Activated T-helper 17 cell treated with anti-CD3 and anti-CD28 coated beads, Interleukin-2, amount 50 U/mL, for 72 hours (primary cell): ENCODE measurements at regions not wholly inside any gene's neighbourhood (a gene's known extent, or its start where the extent isn't known, plus 50 kb on each side); places are given as distances from the start of the nearest gene placed in this dataset.
"Not testable (repeated sequence)": the region's sequence is repeated elsewhere in the genome, so short reads cannot be mapped to it uniquely, and the experiment has no call there.

ENCODE experiments used
- ATAC-seq: fragments of 150-1000 bp; cut with Tn5 transposase; replicated peaks from 2 replicates; pipeline ENCODE4 v1.10.0; 2021; ENCODE audit warnings: mild to moderate bottlenecking, moderate library complexity
- H3K27ac Mint-ChIP-seq: one replicate; pipeline ENCODE4 v1.8.0; 2022; ENCODE audit warnings: mixed read lengths
- H3K27me3 Mint-ChIP-seq: one replicate; pipeline ENCODE4 v1.8.0; 2022; ENCODE audit warnings: mixed read lengths
- H3K36me3 Mint-ChIP-seq: one replicate; pipeline ENCODE4 v1.8.0; 2022; ENCODE audit warnings: low read depth, mild to moderate bottlenecking, mixed read lengths
- H3K4me1 Mint-ChIP-seq: one replicate; pipeline ENCODE4 v1.8.0; 2022; ENCODE audit warnings: mixed read lengths
- H3K4me3 Mint-ChIP-seq: one replicate; pipeline ENCODE4 v1.8.0; 2022; ENCODE audit warnings: mild to moderate bottlenecking, mixed read lengths
- H3K9me3 Mint-ChIP-seq: one replicate; pipeline ENCODE4 v1.8.0; 2022; ENCODE audit warnings: mixed read lengths

GRCh38 chr11:15349413-15349812 lies 234.7 kb downstream of the INSC start:
- Mint-ChIP-seq H3K36me3 (no peaks in the 10 kb centered on the region), H3K27ac (no peak overlapping the region), H3K27me3 (peaks cover 3% of the 10 kb centered on the region), H3K4me1 (no peaks in the 10 kb centered on the region), H3K9me3 (no peaks in the 10 kb centered on the region), H3K4me3 (no peak overlapping the region)
- no peak for ATAC-seq

GRCh38 chr11:15361316-15361715 lies 246.6 kb downstream of the INSC start:
- Mint-ChIP-seq H3K27me3 (peaks cover 10% of the 10 kb centered on the region), H3K4me1 (no peaks in the 10 kb centered on the region), H3K4me3 (no peak overlapping the region), H3K9me3 (no peaks in the 10 kb centered on the region), H3K36me3 (no peaks in the 10 kb centered on the region), H3K27ac (no peak overlapping the region)
- ATAC-seq = no peak

DNA sequence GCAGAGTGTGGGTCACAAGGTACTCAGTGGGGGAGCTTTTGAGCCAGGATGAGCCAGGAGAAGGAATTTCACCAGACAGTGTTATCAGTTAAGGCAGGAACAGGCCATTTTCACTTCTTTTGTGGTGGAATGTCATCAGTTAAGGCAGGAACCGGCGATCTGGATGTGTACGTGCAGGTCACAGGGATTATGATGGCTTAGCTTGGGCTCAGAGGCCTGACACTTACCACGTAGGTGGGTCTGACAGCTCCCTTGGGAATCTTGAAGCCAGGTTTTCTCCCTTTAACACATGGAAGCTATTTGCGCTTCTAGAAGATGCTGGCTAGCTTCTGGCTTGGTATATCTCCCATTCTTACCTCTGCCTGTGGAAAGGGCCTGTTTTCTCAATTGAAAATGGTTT lies 250.6 kb downstream of the INSC start:
- not testable (repeated sequence) for H3K36me3 Mint-ChIP-seq, H3K9me3 Mint-ChIP-seq, H3K4me1 Mint-ChIP-seq, ATAC-seq, H3K4me3 Mint-ChIP-seq, H3K27ac Mint-ChIP-seq
- peaks cover 12% of the 10 kb centered on the region for H3K27me3 Mint-ChIP-seq

- ATAC-seq = no peak
- H3K27me3 Mint-ChIP-seq = peaks cover 12% of the 10 kb centered on the region
- H3K9me3 Mint-ChIP-seq = no peaks in the 10 kb centered on the region
- no peak overlapping the region for H3K27ac Mint-ChIP-seq
- no peaks in the 10 kb centered on the region for H3K36me3 Mint-ChIP-seq
- H3K4me3 Mint-ChIP-seq = no peak overlapping the region
- H3K4me1 Mint-ChIP-seq = no peaks in the 10 kb centered on the region
These were observed 253.0 kb downstream of the INSC start for GRCh38 chr11:15367695-15368094.

DNA sequence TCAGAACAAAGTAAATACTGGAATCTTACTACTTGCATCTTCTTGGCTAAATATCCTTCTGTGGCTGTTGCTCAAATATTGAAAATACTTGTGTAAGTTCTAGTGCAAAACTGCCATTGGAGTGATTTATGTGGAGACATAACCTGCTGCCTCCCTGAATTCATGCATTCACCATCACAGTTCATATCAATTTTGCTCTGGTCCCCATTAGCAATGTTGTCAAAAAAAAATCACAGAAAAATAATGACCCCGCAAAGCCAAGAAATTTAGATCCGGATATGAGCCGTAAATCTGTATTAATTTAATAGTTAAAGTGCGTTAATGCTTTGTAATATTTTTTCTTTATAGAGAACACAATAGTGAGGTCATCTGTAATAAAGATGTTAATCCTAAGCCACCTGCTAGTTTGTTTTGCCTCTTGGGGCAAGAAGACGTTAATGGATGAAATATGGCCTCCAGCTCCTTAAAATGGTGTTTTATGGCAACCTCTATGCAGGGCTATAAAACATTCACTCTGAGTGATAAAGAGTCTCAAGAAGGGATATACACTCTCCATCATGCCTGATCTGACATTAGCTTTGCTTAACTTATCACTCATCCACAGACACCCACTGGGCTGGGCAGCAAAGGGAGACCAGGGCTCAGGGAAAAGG lies 255.9 kb downstream of the INSC start:
- H3K36me3 Mint-ChIP-seq = no peaks in the 10 kb centered on the region
- peaks cover 10% of the 10 kb centered on the region for H3K27me3 Mint-ChIP-seq
- H3K4me3 Mint-ChIP-seq = no peak overlapping the region
- H3K27ac Mint-ChIP-seq = no peak overlapping the region
- no peaks in the 10 kb centered on the region for H3K4me1 Mint-ChIP-seq
- no peak for ATAC-seq
- no peaks in the 10 kb centered on the region for H3K9me3 Mint-ChIP-seq

DNA sequence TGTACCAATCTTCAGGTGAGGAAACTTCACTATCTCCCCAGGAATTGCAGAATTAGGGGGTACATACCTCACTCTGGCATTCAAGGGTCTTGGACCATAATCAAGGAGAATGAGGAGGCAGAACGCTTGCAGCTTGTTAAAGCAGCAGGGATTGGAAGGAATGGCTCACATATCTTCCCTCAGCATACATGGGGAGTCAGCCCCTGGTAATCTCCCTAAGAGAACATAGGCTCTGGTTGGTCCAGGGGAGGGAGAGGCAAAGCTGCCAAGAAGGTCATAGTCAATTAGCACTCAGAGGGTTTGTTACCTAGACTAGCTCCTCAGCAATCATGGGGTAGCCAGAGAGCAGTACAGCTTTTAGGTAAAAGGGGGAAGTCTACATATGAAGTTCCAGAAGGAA lies 256.8 kb downstream of the INSC start:
- H3K9me3 Mint-ChIP-seq = no peaks in the 10 kb centered on the region
- ATAC-seq = no peak
- no peaks in the 10 kb centered on the region for H3K36me3 Mint-ChIP-seq
- H3K27ac Mint-ChIP-seq = no peak overlapping the region
- H3K27me3 Mint-ChIP-seq = peaks cover 8% of the 10 kb centered on the region
- H3K4me3 Mint-ChIP-seq = no peak overlapping the region
- H3K4me1 Mint-ChIP-seq = no peaks in the 10 kb centered on the region

DNA sequence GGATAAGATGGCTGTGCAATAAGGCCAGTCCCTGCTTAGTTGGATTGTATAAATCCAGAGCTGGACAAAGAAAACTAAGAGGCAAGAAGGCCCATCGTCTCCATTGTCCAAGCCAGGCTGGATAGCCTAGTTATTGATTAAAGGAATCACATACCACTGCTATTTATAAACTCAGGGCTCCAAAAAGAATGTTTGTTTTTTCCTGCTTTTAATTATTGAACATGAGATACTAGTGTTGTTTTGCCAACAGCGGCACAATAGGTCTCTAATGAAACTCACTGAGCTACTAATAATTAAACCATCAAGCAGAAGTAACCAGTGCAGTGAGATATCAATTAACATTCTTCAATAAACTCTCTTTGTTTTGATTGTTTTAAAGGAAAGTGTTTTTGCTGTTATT lies 259.7 kb downstream of the INSC start:
- Mint-ChIP-seq H3K9me3 (no peaks in the 10 kb centered on the region), H3K36me3 (no peaks in the 10 kb centered on the region), H3K4me1 (no peaks in the 10 kb centered on the region), H3K4me3 (no peak overlapping the region), H3K27ac (no peak overlapping the region), H3K27me3 (peaks cover 6% of the 10 kb centered on the region)
- ATAC-seq = no peak

DNA sequence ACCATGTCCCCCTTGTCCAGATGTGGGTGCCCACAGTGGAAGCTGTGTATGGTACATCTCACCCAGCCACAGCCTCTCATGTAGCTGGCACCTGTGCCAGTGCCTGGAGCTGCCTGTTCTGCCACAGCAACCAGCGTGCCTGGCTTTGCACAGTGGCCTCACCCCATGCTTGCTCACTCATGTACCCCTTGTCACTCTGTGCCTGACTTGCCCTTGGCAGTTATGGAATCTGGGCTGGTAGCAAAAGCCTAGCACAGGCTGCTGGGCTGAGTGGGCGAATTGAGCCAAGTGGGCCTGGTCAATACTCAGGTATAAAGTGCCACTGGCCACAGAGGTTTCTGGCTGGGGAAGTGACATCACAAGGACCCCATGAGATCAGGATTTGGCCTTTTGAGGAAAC lies 264.2 kb downstream of the INSC start:
- Mint-ChIP-seq H3K4me1 (no peaks in the 10 kb centered on the region), H3K9me3 (no peaks in the 10 kb centered on the region), H3K27ac (no peak overlapping the region), H3K4me3 (no peak overlapping the region), H3K36me3 (no peaks in the 10 kb centered on the region), H3K27me3 (peaks cover 3% of the 10 kb centered on the region)
- no peak for ATAC-seq

GRCh38 chr11:15379483-15379882 lies 264.8 kb downstream of the INSC start:
- no peak overlapping the region for H3K4me3 Mint-ChIP-seq
- no peak for ATAC-seq
- H3K27ac Mint-ChIP-seq = no peak overlapping the region
- no peaks in the 10 kb centered on the region for H3K36me3 Mint-ChIP-seq
- no peaks in the 10 kb centered on the region for H3K9me3 Mint-ChIP-seq
- peaks cover 3% of the 10 kb centered on the region for H3K27me3 Mint-ChIP-seq
- no peaks in the 10 kb centered on the region for H3K4me1 Mint-ChIP-seq

GRCh38 chr11:15390857-15391256 lies 276.1 kb downstream of the INSC start:
- peaks cover 4% of the 10 kb centered on the region for H3K9me3 Mint-ChIP-seq
- no peaks in the 10 kb centered on the region for H3K36me3 Mint-ChIP-seq
- H3K27ac Mint-ChIP-seq = no peak overlapping the region
- H3K27me3 Mint-ChIP-seq = no peaks in the 10 kb centered on the region
- no peak for ATAC-seq
- no peak overlapping the region for H3K4me3 Mint-ChIP-seq
- no peaks in the 10 kb centered on the region for H3K4me1 Mint-ChIP-seq

DNA sequence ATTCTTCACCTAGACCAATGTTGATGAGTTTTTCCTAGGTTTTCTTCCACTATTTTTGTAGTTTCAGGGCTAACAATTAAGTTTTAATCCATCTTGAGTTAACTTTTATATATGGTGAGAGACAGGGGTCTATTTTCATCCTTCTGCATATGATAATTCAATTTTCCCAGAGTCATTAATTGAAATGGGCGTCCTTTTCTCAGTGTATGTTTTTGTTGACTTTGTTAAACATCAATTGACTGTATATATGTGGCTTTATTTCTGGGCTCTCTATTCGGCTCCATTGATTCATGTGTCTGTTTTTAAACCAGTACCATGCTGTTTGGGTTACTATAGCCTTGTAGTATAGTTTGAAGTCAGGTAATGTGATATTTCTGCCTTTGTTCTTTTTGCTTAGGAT lies 282.1 kb downstream of the INSC start:
- Mint-ChIP-seq H3K27me3 (no peaks in the 10 kb centered on the region), H3K36me3 (no peaks in the 10 kb centered on the region), H3K4me1 (no peaks in the 10 kb centered on the region), H3K4me3 (no peak overlapping the region), H3K9me3 (peaks cover 26% of the 10 kb centered on the region), H3K27ac (no peak overlapping the region)
- no peak for ATAC-seq

DNA sequence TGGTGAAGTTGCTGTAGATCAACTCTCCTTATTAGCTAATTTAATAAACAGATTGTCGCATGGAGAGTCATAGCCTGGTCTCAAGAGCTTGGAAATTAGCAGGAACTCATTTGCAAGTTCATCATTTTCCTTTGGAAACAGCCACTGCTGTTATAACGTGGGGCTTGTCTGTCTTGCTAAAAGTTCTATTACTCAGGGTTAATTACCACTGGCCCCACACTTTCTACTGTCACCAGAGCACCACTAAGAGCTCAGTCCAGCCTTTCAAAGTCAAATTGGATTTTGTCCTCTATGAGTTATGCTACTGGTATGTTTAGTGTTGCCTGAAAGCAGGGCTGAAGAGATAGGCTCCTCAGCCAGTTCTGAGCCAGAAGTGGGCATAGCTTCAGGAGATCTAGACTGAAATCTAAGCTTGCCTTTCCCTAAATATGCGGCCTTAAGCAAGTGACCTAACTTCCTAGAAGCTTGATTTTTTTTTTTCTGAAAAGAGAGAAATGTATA lies 292.2 kb downstream of the INSC start:
- no peaks in the 10 kb centered on the region for H3K36me3 Mint-ChIP-seq
- H3K27me3 Mint-ChIP-seq = peaks cover 9% of the 10 kb centered on the region
- H3K4me3 Mint-ChIP-seq = no peak overlapping the region
- no peak overlapping the region for H3K27ac Mint-ChIP-seq
- H3K9me3 Mint-ChIP-seq = peaks cover 11% of the 10 kb centered on the region
- no peak for ATAC-seq
- H3K4me1 Mint-ChIP-seq = no peaks in the 10 kb centered on the region

- ATAC-seq = no peak
- Mint-ChIP-seq H3K27ac (no peak overlapping the region), H3K36me3 (no peaks in the 10 kb centered on the region), H3K4me1 (no peaks in the 10 kb centered on the region), H3K4me3 (no peak overlapping the region), H3K27me3 (peaks cover 5% of the 10 kb centered on the region), H3K9me3 (peaks cover 5% of the 10 kb centered on the region)
These were observed 297.3 kb downstream of the INSC start for GRCh38 chr11:15412054-15412453.

DNA sequence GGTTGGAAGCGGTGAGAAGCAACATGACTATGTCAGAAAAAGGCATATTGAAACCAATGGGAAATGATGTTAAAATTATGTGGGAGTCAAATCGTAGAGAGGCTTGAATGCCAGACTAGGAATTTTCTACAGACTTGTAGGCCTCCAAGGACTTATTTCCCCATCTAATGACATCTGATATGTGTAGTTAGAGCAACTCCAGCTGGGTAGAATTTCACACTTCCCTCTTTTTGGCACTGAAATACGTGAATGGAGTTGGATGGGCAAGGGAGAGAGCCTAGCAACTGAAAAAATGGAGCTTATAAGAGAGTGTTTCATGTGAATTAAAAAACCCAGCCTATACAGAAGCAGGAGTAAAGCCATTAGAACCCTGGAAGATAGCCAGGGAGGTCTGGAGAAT lies 304.2 kb downstream of the INSC start:
- Mint-ChIP-seq H3K27me3 (peaks cover 3% of the 10 kb centered on the region), H3K36me3 (no peaks in the 10 kb centered on the region)
- ATAC-seq = no peak

GRCh38 chr11:15419696-15420095 lies 305.0 kb downstream of the INSC start:
- Mint-ChIP-seq H3K36me3 (no peaks in the 10 kb centered on the region), H3K4me1 (no peaks in the 10 kb centered on the region), H3K27ac (no peak overlapping the region), H3K4me3 (no peak overlapping the region), H3K27me3 (peaks cover 3% of the 10 kb centered on the region), H3K9me3 (peaks cover 4% of the 10 kb centered on the region)
- no peak for ATAC-seq

More for the DNA sequence above, 304.2 kb downstream of the INSC start:
- Mint-ChIP-seq H3K4me1 (no peaks in the 10 kb centered on the region), H3K27ac (no peak overlapping the region), H3K9me3 (peaks cover 4% of the 10 kb centered on the region), H3K4me3 (no peak overlapping the region)

- Mint-ChIP-seq H3K36me3 (no peaks in the 10 kb centered on the region), H3K4me3 (no peak overlapping the region), H3K9me3 (no peaks in the 10 kb centered on the region), H3K4me1 (no peaks in the 10 kb centered on the region), H3K27me3 (peaks cover 7% of the 10 kb centered on the region), H3K27ac (no peak overlapping the region)
- ATAC-seq = no peak
These were observed 315.7 kb downstream of the INSC start for GRCh38 chr11:15430381-15430780.
